IPS-18a (cell line): ENCODE measurements at regions not wholly inside any gene's neighbourhood (a gene's known extent, or its start where the extent isn't known, plus 50 kb on each side); places are given as distances from the start of the nearest gene placed in this dataset.
"Not testable (repeated sequence)": the region's sequence is repeated elsewhere in the genome, so short reads cannot be mapped to it uniquely, and the experiment has no call there.

Experiments used
- H3K27ac ChIP-seq: one replicate; pipeline ENCODE4 v1.5.1; 2013; ENCODE audit warnings: low read length
- H3K27me3 ChIP-seq: one replicate; pipeline ENCODE4 v1.6.1; 2013; ENCODE audit warnings: mild to moderate bottlenecking, low read length; ENCODE audit not compliant: control insufficient read depth, insufficient read depth
- H3K36me3 ChIP-seq: one replicate; pipeline ENCODE4 v1.6.1; 2013; ENCODE audit warnings: low read depth, low read length; ENCODE audit not compliant: control insufficient read depth
- H3K4me1 ChIP-seq: one replicate; pipeline ENCODE4 v1.6.1; 2013; ENCODE audit warnings: low read depth, low read length; ENCODE audit not compliant: control insufficient read depth
- H3K4me3 ChIP-seq: one replicate; pipeline ENCODE4 v1.5.1; 2013; ENCODE audit warnings: low read length
- H3K9ac ChIP-seq: one replicate; pipeline ENCODE4 v1.6.1; 2013; ENCODE audit warnings: mild to moderate bottlenecking, low read length, moderate library complexity
- H3K9me3 ChIP-seq: one replicate; pipeline ENCODE4 v1.6.1; 2013; ENCODE audit warnings: low read depth, low read length; ENCODE audit not compliant: control insufficient read depth

DNA sequence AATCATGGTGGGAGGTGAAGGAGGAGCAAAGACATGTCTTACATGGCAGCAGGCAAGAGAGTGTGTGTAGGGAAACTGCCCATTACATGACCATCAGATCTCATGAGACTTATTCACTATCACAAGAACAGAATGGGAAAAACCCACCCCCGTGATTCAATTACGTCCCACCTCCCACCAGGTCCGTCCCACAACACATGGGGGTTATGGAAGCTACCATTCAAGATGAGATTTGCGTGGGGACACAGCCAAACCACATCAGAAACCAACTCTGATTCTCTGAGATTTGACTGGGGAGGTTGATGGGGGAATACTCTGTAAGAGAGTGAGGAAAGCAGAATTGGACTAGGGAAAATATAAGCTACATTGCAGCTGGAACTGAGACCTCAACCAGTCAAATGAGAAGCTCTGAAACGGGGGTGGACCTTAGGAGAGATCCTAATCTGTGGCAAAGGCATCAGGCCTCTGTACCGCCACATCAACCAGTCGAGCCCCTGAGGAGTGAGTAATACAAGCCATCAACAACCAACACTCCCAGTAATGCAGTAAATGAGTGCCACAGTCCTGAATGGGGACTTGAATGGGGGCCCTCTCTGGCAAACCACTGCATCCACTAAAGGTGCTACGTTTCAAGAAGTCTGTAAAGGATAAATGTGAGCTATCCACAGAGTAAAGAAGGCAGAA, 207.9 kb upstream of the GADL1 start:
- H3K36me3 ChIP-seq, result no peaks in the 10 kb centered on the region
- no peak overlapping the region for H3K9ac ChIP-seq
- no peak overlapping the region for H3K4me3 ChIP-seq
- H3K27ac ChIP-seq, result no peak overlapping the region
- no peaks in the 10 kb centered on the region for H3K27me3 ChIP-seq
- H3K4me1 ChIP-seq, result no peaks in the 10 kb centered on the region
- no peaks in the 10 kb centered on the region for H3K9me3 ChIP-seq

DNA sequence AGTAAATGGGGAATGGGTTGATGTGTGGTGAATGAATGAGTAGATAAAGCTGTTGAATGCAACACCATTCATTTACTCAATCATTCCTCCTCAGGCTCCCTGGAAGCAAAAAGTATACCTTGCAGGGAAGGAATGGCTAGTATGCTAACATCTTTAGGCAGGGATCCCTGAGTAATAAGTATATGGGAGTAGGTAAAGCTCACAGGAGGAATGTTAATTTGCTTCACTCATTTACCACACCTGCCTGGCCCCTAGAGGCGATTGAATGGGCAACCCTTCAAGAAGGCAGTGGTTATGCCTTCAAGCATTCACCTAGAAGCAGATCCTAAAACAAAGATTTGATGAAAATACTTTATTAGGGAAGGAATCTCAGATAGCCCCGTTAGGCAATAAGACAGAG, 208.7 kb upstream of the GADL1 start:
- Histone ChIP-seq H3K9ac (no peak overlapping the region), H3K9me3 (no peaks in the 10 kb centered on the region), H3K36me3 (no peaks in the 10 kb centered on the region), H3K27ac (no peak overlapping the region), H3K4me1 (no peaks in the 10 kb centered on the region), H3K4me3 (no peak overlapping the region), H3K27me3 (no peaks in the 10 kb centered on the region)

DNA sequence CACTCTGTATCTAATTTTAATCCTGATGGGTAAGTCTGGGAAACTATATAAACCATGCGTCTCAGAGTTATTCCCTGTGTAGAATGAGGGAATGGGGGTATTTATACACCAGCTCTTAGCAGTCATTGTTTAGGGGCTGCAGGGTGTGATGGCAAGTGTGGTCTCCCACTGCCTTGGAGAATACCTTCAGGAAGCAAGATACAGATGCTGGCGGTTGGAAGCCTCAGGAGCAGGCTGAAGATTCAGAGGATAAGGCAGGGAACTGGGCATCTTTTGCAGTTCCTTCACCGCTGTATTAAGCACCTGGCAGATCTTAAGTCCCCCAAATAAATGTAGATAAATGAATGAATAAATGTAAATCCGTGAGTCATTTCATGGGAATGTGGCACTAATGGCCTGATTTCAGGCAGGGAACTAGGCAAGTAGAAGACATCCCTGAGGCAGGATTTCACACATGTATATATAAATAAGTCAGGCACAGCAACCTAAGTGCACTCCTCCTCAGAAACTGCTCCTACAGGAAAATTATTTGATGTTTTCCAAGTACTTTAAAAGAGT, 209.2 kb upstream of the GADL1 start:
- Histone ChIP-seq H3K9me3 (no peaks in the 10 kb centered on the region), H3K36me3 (no peaks in the 10 kb centered on the region), H3K4me1 (no peaks in the 10 kb centered on the region), H3K27me3 (no peaks in the 10 kb centered on the region), H3K9ac (no peak overlapping the region), H3K4me3 (no peak overlapping the region), H3K27ac (no peak overlapping the region)

DNA sequence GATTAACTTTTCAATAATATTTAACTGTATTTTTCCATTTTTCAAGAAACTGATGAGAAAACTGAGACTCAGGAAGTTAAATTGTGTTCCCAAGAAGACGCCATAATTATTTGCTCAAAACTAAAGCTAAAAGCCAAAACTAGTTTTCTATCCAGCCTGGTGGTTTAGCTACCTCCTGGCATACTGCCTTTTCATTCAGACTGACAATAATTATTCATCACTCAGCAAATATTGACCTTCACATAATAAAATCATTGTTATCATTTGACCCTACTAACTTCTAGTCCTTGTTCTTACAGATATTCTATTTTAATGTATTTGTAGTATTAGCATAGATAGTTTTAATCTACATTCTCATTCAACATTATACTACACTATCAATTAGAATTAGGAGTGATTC, 210.6 kb upstream of the GADL1 start:
- no peaks in the 10 kb centered on the region for H3K27me3 ChIP-seq
- no peak overlapping the region for H3K9ac ChIP-seq
- H3K4me3 ChIP-seq, result no peak overlapping the region
- no peak overlapping the region for H3K27ac ChIP-seq
- no peaks in the 10 kb centered on the region for H3K36me3 ChIP-seq
- H3K4me1 ChIP-seq, result no peaks in the 10 kb centered on the region
- no peaks in the 10 kb centered on the region for H3K9me3 ChIP-seq

DNA sequence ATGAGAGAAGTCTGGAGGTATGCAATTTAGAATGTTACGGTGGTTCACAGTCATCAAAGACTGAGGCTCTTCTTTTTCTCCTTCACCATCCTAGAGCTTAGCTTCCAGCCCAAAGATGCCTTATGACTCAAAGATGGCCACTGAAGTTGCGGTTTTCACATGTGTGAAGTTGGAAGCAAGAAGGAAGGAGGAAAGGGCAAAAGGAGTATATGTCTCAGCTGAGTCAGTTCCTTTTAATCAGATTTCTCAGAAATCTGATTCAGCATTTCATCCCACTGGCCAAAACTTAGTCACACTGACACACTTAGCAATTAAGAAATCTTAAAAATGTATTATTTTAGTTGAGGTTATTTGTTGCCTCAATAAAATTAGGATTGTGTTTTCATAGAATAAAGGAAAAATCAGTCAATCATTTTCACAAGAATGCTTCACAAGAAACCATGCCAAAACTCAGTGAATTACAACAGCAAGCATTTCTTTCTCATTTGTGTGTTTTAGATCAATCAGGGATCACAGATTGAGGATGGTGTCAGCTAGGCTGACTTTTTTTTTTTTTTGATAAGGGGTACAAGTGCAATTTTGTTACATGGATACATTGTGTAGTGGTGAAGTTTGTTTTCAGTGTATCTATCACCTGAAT, 211.1 kb upstream of the GADL1 start:
- no peak overlapping the region for H3K27ac ChIP-seq
- no peaks in the 10 kb centered on the region for H3K27me3 ChIP-seq
- no peaks in the 10 kb centered on the region for H3K36me3 ChIP-seq
- no peak overlapping the region for H3K4me3 ChIP-seq
- no peak overlapping the region for H3K9ac ChIP-seq
- no peaks in the 10 kb centered on the region for H3K9me3 ChIP-seq
- H3K4me1 ChIP-seq, result no peaks in the 10 kb centered on the region

DNA sequence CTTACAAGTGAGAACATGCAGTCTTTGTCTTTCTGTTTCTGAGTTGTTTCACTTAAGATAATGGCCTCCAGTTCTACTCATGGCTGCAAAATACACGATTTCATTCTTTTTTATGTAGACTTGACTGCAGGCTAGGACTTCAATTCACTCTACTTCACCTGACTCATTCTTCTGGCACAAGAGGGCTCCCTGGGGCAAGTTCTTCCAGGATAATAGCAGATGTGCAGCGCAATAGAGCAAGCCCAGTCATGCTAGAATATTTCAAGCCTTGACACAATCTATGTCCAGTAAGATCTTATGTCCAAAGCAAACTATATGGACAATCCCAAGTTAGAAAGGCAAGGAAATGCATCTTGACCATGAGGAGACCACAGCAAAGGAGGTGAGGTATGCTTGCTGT, 211.7 kb upstream of the GADL1 start:
- Histone ChIP-seq H3K36me3 (no peaks in the 10 kb centered on the region), H3K27ac (no peak overlapping the region), H3K27me3 (no peaks in the 10 kb centered on the region), H3K9me3 (no peaks in the 10 kb centered on the region), H3K9ac (no peak overlapping the region), H3K4me1 (no peaks in the 10 kb centered on the region), H3K4me3 (no peak overlapping the region)

DNA sequence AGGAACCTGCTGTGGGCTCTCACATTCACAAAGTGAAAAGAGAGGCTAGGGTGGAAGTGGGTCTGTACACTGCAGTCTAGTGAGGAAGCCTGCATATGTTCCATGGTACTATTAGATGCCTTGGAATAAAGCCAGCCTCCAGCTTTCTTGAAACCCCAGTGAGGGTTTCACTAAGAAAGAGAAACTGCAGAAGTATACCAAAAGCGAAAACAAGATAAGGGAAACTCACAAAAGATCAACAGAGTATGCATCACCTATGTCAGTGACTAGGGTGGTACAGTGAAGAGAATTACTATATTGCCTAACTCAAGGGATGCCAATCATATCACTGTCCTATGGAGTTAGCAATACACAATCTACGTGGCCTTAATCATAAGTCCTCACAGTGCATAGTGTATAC, 212.5 kb upstream of the GADL1 start:
- no peaks in the 10 kb centered on the region for H3K9me3 ChIP-seq
- no peak overlapping the region for H3K27ac ChIP-seq
- H3K36me3 ChIP-seq, result no peaks in the 10 kb centered on the region
- H3K4me3 ChIP-seq, result no peak overlapping the region
- H3K9ac ChIP-seq, result no peak overlapping the region
- no peaks in the 10 kb centered on the region for H3K27me3 ChIP-seq
- no peaks in the 10 kb centered on the region for H3K4me1 ChIP-seq

DNA sequence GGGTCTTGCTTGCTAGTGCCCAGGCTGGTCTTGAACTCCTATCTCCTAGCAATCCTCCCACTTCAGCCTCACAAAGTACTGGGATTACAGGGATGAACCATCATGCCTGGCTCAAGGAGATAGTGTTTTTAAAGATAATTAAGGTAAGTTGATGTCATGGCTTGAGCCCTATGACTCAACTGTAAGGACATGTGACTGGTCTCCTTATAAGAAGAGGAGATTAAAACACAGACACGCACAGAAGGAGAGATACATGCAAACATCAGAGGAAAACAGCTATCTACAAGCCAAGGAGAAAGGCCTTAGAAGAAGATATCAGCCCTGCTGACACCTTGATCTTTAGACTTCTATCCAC, 220.4 kb upstream of the GADL1 start:
- H3K4me3 ChIP-seq, result no peak overlapping the region
- no peaks in the 10 kb centered on the region for H3K27me3 ChIP-seq
- no peaks in the 10 kb centered on the region for H3K36me3 ChIP-seq
- no peaks in the 10 kb centered on the region for H3K9me3 ChIP-seq
- H3K27ac ChIP-seq, result no peak overlapping the region
- H3K4me1 ChIP-seq, result peaks cover 5% of the 10 kb centered on the region
- H3K9ac ChIP-seq, result no peak overlapping the region

DNA sequence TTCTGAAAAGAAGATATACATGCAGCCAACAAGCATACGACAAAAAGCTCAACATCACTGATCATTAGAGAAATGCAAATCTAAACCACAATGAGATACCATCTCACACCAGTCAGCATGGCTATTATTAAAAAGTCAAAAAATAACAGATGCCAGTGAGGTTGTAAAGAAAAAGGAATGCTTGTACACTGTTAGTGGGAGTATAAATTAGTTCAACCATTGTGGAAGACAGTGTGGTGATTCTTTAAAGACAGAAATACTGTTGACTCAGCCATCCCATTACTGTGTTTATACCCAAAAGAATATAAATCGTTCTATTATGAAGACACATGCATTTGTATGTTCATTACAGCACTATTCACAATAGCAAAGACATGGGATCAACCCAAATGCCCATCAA, 221.1 kb upstream of the GADL1 start:
- not testable (repeated sequence) for H3K36me3 ChIP-seq, H3K27me3 ChIP-seq, H3K27ac ChIP-seq, H3K4me3 ChIP-seq, H3K9ac ChIP-seq, H3K9me3 ChIP-seq
- H3K4me1 ChIP-seq, result peaks cover 11% of the 10 kb centered on the region

DNA sequence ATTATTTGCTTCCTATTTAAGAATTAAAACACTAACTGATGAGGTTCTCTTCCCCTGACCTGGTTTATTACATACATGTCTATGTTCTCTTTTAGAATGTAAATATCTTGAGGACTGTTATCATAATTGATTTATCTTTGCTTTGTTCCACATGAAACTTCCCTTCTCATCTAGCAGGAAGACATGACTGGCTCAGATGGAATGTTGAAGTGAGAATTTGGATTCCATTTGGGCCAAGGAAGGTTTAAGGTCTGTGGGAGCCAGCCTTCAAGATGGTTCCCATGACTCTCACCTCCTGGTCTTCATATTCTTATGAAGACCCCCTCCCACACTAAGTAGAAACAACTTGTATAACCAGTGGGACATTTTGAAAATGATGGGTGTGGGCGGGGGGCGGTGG, 222.2 kb upstream of the GADL1 start:
- Histone ChIP-seq H3K9ac (no peak overlapping the region), H3K27me3 (no peaks in the 10 kb centered on the region), H3K4me1 (peaks cover 16% of the 10 kb centered on the region), H3K36me3 (no peaks in the 10 kb centered on the region), H3K9me3 (no peaks in the 10 kb centered on the region), H3K27ac (no peak overlapping the region), H3K4me3 (no peak overlapping the region)

DNA sequence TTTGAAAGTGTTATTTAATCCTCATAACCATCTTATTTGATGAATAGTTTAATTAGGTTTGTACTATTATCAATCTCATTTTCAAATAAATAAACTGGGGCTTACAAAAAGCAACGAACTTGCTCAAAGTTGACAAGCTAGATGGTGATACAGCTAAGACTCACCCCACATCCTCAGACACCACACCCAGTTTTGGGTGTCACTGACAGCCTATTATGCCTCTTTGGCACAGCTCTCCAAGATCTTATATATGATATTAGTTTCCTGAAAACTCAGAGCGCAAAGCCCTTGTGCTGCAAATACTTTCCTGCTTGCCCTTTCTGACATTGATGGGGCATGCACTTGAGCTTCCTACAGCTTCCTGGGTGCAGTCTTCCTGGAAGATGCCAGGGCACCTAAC, 223.4 kb upstream of the GADL1 start:
- H3K9me3 ChIP-seq, result no peaks in the 10 kb centered on the region
- no peak overlapping the region for H3K9ac ChIP-seq
- no peak overlapping the region for H3K27ac ChIP-seq
- H3K27me3 ChIP-seq, result no peaks in the 10 kb centered on the region
- no peaks in the 10 kb centered on the region for H3K36me3 ChIP-seq
- H3K4me3 ChIP-seq, result no peak overlapping the region
- H3K4me1 ChIP-seq, result peaks cover 16% of the 10 kb centered on the region

DNA sequence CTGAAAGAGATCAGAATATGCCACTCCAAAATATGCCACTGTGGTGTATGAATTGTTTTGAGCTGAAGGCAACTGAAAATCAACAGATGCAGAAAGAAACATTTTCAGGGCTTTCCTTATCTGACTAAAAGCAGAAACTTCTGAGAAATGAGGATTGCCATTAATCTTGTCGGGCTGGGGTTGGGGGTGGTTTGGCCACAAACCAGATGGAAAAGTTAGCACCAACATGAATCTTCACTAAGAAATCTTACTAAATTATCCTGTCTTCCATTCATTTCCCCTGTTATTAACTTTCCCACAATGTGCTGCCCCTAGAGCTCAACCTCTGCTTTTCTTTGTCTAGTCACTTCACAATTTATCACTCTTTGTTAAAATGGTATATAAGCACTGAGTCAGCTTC, 229.9 kb upstream of the GADL1 start:
- Histone ChIP-seq H3K27me3 (no peaks in the 10 kb centered on the region), H3K36me3 (no peaks in the 10 kb centered on the region), H3K4me3 (no peak overlapping the region), H3K4me1 (peaks cover 32% of the 10 kb centered on the region), H3K27ac (no peak overlapping the region), H3K9me3 (peaks cover 3% of the 10 kb centered on the region), H3K9ac (no peak overlapping the region)
